ENCODE measurements at regions not wholly inside any gene's neighbourhood (a gene's known extent, or its start where the extent isn't known, plus 50 kb on each side); places are given as distances from the start of the nearest gene placed in this dataset.

GRCh38 chr11:122584670-122585069 lies 70.9 kb upstream of the UBASH3B start (continued):
- TF ChIP-seq CTCF (IDR thresholded peaks at IDR 0.05; ENCODE audit: control extremely low read depth in 1 of 3, insufficient read depth in 1 of 3, low read depth in 1 of 3, low read length in 3 of 3) (no peak), ASH2L (IDR thresholded peaks at IDR 0.05; ENCODE audit: low read length) (no peak)

All from H1 (cell line).